B cell (primary cell): ENCODE measurements at regions not wholly inside any gene's neighbourhood (a gene's known extent, or its start where the extent isn't known, plus 50 kb on each side); places are given as distances from the start of the nearest gene placed in this dataset.

Source experiments
- EZH2 ChIP-seq: IDR thresholded peaks from 2 replicates; pipeline ENCODE4 v1.6.1; 2012; ENCODE audit warnings: borderline replicate concordance, low read depth, mild to moderate bottlenecking, moderate library complexity, low read length; ENCODE audit not compliant: insufficient read depth, poor library complexity, severe bottlenecking
- TF ChIP-seq, protein P1 (sequence below): fragments of 200-600 bp; IDR thresholded peaks from one replicate; pipeline ENCODE4 v1.8.0; 2022; ENCODE audit warnings: antibody characterized with exemption, mild to moderate bottlenecking

DNA sequence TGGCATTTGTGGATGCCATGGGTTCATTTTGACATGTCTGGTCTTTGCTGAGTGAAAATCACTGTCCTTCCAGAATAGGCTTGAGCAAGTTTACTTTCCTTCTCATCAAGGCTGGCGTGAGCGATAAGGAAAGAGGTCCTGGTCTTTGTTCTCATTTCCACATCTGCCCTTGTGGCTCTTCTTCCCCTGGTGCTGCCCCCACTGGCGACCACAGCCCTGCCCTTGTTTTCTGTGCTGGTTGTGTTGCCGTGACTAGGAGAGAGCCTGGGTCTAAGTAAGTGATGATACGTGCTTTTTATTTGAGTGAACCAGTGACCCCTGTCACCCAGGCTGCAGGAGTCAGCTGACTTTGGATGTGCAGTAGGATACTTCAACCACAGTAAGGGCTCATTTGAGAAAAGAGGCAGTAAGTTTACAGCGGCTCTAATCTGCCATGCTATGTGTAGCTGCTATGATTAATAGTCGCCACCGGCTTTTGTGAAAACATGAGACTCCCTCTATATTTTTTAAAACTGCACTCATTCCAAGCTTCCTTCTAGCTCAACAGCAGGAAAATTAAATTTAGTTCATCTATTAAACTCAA is 441.7 kb downstream of the RNF144A start:
- TF ChIP-seq, protein P1, sequence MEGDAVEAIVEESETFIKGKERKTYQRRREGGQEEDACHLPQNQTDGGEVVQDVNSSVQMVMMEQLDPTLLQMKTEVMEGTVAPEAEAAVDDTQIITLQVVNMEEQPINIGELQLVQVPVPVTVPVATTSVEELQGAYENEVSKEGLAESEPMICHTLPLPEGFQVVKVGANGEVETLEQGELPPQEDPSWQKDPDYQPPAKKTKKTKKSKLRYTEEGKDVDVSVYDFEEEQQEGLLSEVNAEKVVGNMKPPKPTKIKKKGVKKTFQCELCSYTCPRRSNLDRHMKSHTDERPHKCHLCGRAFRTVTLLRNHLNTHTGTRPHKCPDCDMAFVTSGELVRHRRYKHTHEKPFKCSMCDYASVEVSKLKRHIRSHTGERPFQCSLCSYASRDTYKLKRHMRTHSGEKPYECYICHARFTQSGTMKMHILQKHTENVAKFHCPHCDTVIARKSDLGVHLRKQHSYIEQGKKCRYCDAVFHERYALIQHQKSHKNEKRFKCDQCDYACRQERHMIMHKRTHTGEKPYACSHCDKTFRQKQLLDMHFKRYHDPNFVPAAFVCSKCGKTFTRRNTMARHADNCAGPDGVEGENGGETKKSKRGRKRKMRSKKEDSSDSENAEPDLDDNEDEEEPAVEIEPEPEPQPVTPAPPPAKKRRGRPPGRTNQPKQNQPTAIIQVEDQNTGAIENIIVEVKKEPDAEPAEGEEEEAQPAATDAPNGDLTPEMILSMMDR = no peak
- TF ChIP-seq EZH2 = no peak
